ENCODE measurements at regions not wholly inside any gene's neighbourhood (a gene's known extent, or its start where the extent isn't known, plus 50 kb on each side); places are given as distances from the start of the nearest gene placed in this dataset.
"Not testable (repeated sequence)": the region's sequence is repeated elsewhere in the genome, so short reads cannot be mapped to it uniquely, and the experiment has no call there.

DNA sequence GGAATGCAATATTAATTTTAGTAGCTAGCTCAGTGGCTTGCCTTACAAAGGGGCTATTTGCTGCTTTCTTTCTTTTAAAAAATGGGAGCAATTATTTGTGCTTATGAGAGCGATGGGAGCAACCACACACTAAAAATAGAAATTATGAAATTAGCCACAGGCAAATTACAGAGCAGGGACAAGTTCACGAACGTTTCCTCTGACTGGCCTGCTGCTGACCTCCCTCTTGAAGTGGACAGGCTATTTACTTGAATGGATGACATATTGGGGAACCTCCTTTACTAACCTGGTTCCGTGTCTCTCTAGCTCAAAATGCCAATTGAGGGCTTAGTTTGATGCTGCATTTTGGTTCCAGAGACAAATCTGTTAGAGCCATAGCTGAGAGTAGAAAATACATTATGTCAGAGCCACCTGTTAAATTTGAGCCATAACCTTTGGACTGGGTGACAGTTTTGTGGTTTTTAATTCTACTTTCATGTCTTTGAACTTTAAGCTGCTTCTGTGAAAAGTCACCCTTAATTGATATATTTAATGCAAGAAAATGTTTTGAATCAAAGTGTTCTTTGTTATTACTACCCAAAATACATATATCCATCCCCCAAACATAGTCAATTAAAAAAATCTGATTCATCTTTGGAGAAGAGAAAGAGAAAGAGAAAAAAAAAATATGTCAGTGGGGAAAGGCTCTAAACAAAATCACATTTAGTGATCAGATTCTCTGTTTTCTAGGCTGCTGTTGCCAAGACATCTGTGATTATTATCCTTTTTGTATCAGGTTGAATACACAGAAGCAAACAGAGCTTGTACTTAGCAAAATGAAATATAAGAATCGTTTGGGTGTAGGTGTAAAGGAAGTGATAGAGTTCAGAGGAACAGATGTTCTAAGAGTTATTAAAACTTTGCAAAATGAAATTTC lies 351.9 kb downstream of the ADGRL2 start:
- no peak for DNase-seq

DNA sequence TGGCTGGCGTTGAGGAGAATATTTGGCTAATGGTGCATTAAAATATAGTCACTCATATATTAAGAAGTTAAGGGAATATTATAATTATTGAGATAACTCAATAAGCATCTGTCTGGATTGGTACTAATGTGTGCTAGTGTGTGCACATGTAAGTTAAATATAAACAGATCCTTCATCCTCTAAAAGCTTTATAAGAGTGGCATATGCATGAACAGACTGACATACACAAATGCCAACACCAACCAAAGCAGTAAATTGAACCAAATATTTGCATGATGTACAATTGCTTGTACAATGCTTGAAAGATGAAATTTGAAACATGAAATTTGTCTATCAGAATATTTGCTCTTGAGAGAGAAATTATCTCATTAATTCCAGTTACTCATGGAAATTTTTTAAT lies 344.9 kb downstream of the ADGRL2 start:
- no peak for DNase-seq

DNA sequence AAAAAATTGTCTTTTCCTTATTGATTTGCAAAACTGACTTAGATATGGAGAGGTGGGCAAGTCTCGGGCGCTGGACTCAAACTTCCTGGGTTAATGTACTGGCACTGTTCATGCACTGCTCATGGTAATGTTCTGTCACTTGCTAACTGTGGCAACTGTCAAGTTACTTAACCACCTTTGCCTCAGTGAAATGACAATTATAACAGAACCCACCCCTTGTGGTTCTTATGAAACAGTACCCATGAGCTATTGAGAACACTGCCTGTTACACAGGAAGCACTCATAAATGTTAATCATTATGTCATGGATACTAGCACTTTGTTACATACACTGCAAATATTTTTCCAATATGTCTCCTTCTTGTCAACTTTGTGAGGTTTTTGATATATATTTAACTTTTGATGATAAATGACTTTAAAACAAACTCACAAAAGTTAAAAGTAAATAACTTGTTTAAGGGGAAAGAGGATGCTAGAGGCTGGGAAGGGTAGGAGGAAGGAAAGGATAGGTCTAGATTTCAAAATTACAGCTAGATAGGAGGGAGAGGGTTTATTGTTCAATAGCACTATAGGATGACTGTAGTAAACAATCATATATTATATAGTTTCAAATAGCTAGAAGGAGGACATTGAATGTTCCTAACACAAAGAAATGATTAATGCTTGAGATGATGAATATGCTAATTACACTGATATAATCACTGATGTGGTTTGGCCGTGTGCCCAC lies 342.5 kb downstream of the ADGRL2 start:
- no peak for DNase-seq

DNA sequence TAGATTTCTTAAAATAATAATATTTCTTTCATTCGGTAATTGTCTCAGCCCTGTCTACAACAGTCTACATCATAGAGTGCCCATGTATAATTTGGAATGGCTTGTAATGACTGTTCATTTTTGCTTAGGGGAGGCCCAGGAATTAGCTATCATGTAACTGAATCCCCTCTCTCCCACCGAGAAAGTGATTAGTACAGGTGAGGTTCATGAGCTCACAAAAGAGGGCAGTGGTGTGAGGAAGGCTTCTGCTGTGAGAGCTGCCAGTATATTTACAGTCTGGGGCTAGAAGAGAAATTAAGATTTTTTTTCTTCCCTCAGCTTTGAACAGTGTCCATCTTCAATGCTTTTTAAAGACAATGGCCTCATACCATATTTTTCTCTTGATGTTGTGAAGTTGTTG lies 340.7 kb downstream of the ADGRL2 start:
- no peak for DNase-seq

DNA sequence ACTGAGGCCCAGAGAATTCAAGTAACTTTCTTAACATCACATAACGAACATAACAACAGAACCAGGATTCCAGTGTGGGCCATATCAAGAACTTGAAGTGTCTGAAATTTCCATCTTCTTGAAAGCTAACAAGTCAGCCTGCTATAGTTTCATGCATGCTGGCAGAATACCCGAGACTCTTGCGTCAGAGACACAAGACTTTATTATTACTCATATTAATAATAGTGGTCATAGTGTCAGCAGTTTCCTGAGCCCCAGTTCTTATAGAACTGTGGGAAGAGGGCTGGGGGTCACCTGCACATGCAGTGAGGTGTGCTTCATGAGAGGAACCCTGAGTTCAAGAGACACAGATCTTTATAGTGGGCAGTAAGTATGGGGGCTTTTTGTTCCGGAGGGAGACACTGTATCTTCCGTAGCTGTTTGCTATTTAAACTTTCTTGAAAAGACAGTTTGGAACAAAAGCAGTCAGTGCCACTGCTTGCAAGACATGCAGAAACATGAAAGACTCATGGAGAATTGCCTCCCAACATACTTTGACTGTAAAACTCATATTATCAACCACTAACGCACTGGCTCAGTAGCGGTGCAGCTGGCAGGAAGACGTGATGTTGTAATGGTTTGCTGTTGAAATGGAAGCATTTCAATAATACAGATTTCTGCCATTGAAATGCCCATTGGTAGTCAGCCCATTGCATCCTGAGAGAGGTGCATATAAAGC lies 339.2 kb downstream of the ADGRL2 start:
- DNase-seq: no peak

DNA sequence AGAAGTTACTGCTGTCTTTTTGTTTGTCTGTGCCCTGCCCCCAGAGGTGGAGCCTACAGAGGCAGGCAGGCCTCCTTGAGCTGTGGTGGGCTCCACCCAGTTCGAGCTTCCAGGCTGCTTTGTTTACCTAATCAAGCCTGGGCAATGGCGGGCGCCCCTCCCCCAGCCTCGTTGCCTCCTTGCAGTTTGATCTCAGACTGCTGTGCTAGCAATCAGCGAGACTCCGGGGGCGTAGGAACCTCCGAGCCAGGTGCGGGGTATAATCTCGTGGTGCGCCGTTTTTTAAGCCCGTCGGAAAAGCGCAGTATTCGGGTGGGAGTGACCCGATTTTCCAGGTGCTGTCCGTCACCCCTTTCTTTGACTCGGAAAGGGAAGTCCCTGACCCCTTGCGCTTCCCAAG lies 335.6 kb downstream of the ADGRL2 start:
- not testable (repeated sequence) for DNase-seq

DNA sequence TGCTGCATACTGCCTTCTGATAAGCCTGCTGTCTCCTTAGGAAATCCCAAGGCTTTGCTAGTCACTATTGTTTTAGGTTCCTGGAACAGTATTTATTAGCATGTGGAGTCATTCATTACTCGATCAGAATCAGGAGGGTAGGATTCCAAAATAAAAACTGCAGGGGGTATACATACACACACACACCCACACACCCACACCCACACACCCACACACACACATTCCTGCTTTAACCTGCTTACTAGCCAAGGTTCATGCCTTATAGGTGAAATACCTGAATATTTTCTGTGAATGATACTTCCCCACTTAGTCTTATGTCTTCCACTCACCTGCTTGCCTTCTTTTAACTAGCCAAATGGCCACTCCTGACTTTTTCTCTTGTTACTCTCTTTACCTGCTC lies 325.1 kb downstream of the ADGRL2 start:
- DNase-seq: no peak

DNA sequence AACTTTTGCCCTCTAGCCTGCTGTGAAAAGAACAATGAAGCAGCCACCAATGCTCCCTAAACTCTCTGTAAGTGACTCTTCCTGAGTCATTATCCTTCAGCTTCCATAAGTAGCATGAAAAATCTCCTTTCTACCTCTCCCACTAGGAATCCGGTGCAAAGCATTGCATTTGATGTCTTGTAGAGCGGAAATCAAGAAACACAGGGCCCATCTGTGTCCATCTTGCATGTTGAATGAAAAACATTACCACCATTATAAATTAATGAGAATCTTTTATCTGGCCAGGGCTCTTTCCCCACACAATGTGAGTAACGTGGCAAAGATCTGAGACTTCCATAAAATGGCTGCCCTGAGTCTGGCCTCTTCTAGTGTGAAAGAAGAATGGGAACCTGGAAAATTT lies 324.4 kb downstream of the ADGRL2 start:
- DNase-seq: no peak

DNA sequence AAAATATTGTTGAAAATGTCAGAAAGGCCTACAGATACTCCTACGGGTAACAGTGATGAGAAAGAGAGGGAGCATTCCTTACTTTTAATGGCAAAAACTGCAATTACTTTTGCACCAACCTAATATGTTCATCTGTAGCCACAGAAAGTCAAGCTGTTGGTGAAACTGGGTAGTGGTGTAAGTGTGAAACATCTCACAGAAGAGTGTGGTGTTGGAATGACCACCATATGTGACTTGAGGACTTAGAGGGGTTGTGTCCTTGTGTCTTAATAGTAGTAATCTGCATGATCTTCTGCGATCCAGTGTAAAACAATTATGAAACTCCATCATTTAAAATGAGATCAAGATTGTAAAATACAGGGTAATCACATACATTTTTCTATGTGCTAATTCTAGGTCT lies 320.7 kb downstream of the ADGRL2 start:
- DNase-seq: no peak

DNA sequence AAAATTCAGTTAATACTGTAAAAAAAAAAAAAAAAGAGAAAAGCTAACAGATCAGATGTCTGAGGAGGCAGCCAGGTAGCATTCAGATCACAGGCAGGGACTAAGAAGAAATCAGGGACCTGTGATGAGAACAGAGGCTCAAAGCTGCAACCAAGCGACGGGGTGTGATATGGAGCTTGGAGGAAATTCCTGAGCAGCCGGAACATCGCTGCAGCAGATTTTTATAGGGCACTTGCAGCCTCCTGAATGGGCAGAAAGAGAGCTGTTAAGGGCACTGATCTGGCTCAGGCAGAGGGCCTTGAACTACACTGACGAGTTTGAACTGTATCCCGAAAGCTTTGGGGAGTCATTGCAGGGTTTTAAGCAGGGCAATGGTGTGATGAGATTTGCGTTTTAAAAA lies 315.4 kb downstream of the ADGRL2 start:
- no peak for DNase-seq

DNA sequence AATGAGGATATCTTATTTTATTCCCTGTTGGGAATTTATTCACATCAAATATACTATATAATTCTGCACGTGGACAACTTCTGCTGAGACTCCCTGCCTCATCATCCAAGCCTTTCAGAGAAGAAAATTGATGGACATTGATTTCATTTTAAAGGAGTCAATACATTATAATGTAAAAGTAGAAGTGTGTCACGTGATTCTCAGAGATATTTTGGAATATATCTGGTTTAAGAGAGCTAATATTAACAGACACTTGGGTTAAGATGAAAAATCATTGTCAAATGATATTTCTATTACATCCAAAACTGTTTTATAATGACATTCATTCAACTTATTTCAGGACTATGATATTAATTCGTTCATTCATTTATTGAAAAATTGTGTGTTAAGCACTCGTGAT lies 314.2 kb downstream of the ADGRL2 start:
- DNase-seq: no peak

DNA sequence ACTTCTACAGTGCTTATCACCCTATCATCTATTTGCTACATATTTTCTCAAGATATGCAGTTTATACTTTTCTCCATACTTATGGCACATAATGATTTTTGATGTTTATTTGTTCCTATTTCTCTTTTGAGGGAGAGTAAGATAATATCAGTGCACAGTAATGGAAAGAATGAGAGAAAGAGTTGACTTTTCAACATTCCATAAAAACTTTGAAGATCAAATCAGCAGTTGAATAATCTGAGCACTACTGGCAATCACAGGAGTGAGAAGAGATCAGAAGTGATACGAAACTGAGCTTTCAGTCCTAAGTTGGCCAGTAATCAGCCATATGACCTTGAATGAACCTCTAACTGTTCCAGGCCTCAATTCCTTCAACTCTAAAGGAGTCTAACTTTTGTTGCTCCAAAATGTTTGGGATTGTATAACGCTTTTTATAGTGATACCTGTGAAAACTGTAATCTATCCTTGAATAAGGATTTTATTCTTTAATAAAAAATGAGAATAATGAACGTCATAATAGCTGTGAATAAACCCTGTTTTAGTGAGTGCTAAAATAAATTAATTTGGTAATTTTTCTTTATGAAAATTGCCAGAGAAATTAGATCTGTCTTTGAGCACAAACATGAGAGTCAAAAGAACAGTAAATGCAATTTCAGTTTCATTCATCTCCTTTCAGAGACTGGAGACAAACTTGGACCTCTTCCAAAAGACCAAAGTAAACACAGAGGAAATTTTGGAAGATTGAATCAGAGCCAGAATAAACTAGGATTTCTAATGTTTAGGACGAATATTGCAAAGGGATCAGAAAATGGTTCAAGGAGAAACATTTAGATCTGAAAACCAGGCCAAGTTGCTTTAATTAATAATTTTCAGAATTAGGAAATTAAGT lies 309.9 kb downstream of the ADGRL2 start:
- no peak for DNase-seq

DNA sequence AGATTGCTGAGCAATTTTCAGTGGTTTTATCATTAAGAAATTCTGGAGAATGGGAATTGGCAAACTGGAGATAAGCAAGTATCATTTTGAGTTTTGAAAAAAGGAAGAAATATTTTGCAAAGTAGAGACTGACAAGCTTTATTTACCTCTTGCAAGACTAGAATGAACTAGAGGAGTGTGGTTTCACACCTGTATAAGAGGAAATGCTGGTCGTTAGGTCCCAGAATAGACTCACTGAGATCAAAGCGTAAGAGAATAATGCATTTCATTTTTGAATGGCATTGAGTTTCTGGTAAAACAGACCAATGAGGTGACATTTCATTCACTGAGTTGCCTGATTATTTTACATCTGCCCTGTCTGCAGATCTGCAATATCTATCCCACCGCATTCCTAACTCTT lies 308.1 kb downstream of the ADGRL2 start:
- DNase-seq: no peak

DNA sequence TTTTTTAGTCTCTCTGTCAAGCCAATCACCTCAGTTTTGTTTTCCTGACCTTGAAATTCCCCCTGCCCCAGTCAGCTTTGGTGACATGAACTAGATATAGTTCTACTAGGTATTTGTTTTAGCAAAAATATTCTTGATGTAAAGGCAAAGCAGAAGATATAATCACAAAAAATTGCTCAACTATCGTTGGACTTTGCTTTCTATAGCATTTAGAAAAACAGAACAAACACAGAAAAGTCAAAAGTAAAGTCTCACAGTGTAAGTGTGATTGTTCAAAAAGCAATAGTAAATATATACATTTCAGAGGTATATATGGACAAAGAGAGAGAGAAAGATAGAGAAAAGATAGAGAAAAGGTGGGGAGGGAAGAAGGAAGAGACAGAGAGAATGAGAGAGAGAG lies 305.9 kb downstream of the ADGRL2 start:
- no peak for DNase-seq

DNA sequence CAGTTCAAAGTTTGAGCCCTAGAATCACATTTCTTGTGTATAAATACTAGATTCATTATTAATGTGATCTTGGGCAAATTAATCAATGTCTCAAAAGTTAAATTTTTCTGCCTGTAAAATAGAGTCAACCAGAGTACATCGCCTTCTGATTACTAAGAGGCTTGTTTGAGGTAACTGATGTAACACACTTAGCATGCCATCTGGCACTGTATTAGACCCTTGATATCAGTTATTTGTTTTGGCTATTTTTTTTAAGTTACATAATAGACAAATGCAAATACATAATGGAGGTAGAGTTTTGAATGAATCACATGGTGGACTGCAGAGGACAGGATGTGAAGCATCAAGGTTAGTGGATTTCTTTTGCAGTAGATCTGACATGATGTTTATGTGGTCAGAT lies 298.4 kb downstream of the ADGRL2 start:
- no peak for DNase-seq

DNA sequence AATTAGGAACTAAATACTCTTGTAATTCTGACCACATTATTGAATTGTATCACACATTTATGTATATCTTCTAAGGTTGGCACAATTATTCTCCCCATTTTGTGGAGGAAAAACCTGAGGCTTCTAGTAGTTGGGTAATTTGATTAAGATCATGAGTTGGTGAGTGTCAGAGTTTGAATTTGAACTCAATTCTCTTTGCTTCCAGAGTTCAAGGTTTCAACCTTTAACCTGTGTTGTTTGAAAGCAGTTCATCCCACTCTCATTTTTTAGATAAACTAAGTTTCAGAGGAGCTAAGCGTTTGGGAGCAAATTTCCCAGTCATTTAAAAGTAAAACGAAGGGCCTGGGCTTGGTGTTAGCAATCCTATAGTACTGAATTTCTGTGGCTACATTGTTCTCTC lies 293.4 kb downstream of the ADGRL2 start:
- DNase-seq: no peak

DNA sequence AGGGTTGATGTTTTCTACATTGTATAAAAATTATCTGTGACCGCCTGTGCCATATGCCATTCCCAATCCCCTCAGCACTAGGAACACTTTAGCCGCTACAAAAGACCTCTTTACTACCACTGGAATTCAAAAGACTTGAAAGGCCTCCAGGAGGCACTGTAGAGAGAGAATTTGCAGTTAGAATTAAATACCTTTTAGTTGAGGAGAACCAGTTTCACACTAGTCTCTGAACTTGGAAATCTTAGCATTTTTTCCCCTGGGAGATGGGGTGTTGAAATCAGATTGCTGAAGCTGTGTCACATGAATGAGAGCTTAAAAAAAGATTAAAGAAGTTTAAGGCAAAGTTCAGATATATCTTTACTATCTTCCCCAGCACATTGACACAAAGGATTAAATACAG lies 291.0 kb downstream of the ADGRL2 start:
- DNase-seq: no peak

DNA sequence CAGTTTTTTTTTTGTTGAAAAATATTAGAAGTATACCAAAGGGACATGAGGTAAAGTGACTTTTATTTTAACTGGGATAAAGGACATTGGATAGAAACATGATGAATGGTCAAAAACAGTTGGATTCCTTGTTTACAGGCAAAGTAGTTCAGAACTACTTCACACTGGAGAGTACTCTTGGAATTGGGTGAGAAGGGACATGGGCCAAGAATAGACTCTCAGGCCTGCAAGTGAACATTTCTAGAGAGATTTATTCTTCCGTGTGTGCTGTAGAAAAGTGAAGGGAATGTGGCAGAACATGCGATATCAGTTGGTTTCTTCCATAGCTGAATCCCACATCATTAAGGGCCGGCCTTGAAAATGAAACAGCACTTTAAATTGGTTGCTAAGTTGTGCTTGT lies 290.5 kb downstream of the ADGRL2 start:
- DNase-seq: no peak

DNA sequence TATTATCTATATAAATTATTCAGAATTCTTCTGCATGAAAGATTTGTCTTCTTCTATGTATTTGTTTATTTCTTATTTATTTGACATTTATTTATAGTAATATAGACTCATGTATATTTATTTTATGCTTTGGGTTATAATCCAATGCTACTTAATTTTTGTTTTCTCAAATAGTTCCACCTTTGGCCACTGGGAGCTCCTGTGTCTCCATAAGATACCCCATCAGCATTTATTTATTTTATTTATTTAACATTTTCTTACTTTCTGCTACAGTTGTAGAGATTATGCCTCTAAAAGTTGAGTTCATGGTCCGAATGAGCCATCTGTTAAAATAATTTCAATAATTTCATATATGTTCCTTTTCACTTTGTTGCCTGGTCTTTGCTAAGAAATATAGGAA lies 289.4 kb downstream of the ADGRL2 start:
- DNase-seq: no peak

DNA sequence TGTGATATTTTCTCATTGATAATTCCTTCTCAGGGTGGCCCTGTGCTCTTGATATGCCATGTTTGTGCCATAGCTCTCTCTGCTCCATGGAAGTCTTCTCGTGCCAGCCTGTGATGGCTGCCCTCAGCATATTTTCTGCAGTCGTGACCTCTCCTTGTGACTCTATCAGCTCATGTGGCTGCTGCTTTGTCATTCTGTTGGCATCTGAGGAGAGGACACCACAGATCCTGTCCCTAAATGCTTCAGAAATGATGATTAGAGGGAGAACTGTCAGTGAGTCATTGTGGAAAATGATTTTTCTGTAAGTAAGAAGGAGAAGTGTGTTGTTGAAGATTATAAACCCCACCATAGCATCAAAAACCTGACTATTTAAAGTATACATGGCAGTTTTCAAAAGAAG lies 286.0 kb downstream of the ADGRL2 start:
- no peak for DNase-seq

DNA sequence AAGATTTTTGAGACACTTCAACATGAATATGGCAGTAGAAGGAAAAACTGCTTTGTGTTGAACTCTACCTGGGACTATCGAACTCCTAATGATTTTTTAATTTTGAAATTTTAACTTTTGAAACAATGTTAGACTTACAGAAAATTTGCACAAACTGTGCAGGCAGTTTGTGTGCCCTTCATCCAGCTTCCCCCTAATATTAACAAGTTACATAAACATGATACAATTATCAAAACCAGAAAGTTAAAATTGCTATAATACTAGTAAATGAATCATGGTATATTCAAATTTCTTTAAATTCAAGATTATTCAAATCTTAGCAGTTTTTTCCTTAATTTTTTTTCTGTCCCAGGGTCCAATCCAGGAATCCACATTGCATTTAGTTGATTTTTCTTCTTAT lies 278.9 kb downstream of the ADGRL2 start:
- DNase-seq: no peak

DNA sequence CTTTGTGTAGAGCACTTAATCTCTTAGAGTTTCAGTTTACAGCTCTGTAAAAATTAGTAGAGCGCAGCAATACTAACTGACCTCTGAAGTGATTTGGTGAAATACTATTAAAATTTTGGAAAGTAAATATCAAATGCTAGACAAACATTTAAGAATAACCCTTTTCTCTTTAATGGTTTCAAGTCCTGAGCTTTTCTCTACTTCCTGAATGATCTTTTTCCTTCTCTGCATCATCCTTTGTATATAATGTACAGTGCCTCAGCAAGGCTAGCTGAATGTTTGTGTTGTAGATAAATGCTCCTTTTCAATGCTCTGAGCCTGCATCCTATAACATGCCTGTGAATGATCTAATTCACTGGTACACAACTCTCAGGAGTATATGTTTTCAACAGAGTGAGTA lies 272.9 kb downstream of the ADGRL2 start:
- DNase-seq: no peak

DNA sequence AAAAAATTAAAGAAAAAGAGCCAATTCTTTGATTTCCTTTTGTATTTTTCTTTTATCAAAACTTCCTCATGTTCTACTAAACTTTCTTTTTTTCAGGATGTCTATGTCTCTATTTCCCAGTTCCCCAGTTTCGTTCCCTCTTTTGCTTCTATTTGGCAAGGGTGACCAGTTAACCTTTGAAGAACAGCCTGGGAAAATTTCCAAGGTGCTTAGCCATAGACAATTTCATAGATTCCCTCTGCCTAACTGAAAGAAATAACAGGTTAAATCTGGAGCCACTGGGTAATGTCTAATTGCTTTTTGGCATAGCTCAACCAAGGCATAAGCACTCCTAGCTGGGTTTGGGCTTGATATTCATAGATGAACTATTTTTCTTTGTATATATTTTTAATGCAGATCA lies 272.3 kb downstream of the ADGRL2 start:
- no peak for DNase-seq
